ENCODE measurements at regions not wholly inside any gene's neighbourhood (a gene's known extent, or its start where the extent isn't known, plus 50 kb on each side); places are given as distances from the start of the nearest gene placed in this dataset.

- Histone ChIP-seq H3K79me2 (ENCODE audit: insufficient read depth, low read length) (no peaks in the 10 kb centered on the region), H4K20me1 (ENCODE audit: insufficient read depth, low read length) (no peaks in the 10 kb centered on the region), H3K4me1 (ENCODE audit: insufficient read depth, low read length) (no peaks in the 10 kb centered on the region), H3K36me3 (ENCODE audit: insufficient read depth, low read length) (no peaks in the 10 kb centered on the region), H3K4me3 (ENCODE audit: insufficient read depth, low read length) (no peak overlapping the region), H3K27ac (ENCODE audit: low read depth, low read length) (no peak overlapping the region), H3K4me2 (ENCODE audit: insufficient read depth, low read length) (no peak overlapping the region), H3K27me3 (ENCODE audit: insufficient read depth, low read length) (no peaks in the 10 kb centered on the region), H3K9me3 (ENCODE audit: low read depth, low read length) (no peaks in the 10 kb centered on the region), H2AFZ (ENCODE audit: low read length) (no peak overlapping the region)
- no peak for TF ChIP-seq CTCF (IDR thresholded peaks at IDR 0.05; ENCODE audit: extremely low read depth, low read depth, low read length)
- DNase-seq (ENCODE audit: insufficient read length, low spot score, missing footprints): no peak
Measured at GRCh38 chr6:23212398-23212797, 643.0 kb downstream of the HDGFL1 start.

GRCh38 chr6:23213193-23213592, 643.8 kb downstream of the HDGFL1 start:
- H2AFZ ChIP-seq (ENCODE audit: low read length): no peak overlapping the region
- no peaks in the 10 kb centered on the region for H3K79me2 ChIP-seq (ENCODE audit: insufficient read depth, low read length)
- no peak overlapping the region for H3K4me2 ChIP-seq (ENCODE audit: insufficient read depth, low read length)
- no peaks in the 10 kb centered on the region for H3K4me1 ChIP-seq (ENCODE audit: insufficient read depth, low read length)
- H3K27ac ChIP-seq (ENCODE audit: low read depth, low read length): no peak overlapping the region
- H4K20me1 ChIP-seq (ENCODE audit: insufficient read depth, low read length): no peaks in the 10 kb centered on the region
- H3K9me3 ChIP-seq (ENCODE audit: low read depth, low read length): no peaks in the 10 kb centered on the region
- no peaks in the 10 kb centered on the region for H3K27me3 ChIP-seq (ENCODE audit: insufficient read depth, low read length)
- TF ChIP-seq CTCF (IDR thresholded peaks at IDR 0.05; ENCODE audit: extremely low read depth, low read depth, low read length): no peak
- H3K36me3 ChIP-seq (ENCODE audit: insufficient read depth, low read length): no peaks in the 10 kb centered on the region
- H3K4me3 ChIP-seq (ENCODE audit: insufficient read depth, low read length): no peak overlapping the region
- no peak for DNase-seq (ENCODE audit: insufficient read length, low spot score, missing footprints)

DNA sequence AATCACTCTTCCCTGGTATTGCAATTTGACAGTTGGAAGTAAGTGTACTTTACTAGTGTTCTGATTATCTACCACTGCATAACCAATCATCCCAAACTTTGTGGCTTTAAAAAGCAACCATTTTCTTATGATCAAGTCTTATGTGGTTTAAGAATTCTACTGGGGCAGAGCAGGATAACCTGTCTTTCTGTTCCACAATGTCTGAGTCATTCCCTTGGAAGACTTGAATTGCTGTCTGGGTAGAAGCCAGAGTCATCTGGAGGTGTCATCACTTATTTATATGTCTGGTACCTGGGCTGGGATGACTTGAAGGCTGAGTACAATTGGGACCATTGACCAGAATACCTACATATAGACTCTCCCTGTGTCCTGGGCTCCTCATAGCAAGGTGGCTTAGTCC, 644.3 kb downstream of the HDGFL1 start:
- TF ChIP-seq CTCF (IDR thresholded peaks at IDR 0.05; ENCODE audit: extremely low read depth, low read depth, low read length): no peak
- H3K9me3 ChIP-seq (ENCODE audit: low read depth, low read length): no peaks in the 10 kb centered on the region
- H3K27ac ChIP-seq (ENCODE audit: low read depth, low read length): no peak overlapping the region
- no peaks in the 10 kb centered on the region for H3K4me1 ChIP-seq (ENCODE audit: insufficient read depth, low read length)
- H4K20me1 ChIP-seq (ENCODE audit: insufficient read depth, low read length): no peaks in the 10 kb centered on the region
- H3K4me3 ChIP-seq (ENCODE audit: insufficient read depth, low read length): no peak overlapping the region
- no peak overlapping the region for H2AFZ ChIP-seq (ENCODE audit: low read length)
- DNase-seq (ENCODE audit: insufficient read length, low spot score, missing footprints): no peak
- H3K27me3 ChIP-seq (ENCODE audit: insufficient read depth, low read length): no peaks in the 10 kb centered on the region
- H3K4me2 ChIP-seq (ENCODE audit: insufficient read depth, low read length): no peak overlapping the region
- no peaks in the 10 kb centered on the region for H3K36me3 ChIP-seq (ENCODE audit: insufficient read depth, low read length)
- no peaks in the 10 kb centered on the region for H3K79me2 ChIP-seq (ENCODE audit: insufficient read depth, low read length)

- Histone ChIP-seq H3K4me2 (ENCODE audit: insufficient read depth, low read length) (no peak overlapping the region), H2AFZ (ENCODE audit: low read length) (no peak overlapping the region), H3K4me3 (ENCODE audit: insufficient read depth, low read length) (no peak overlapping the region), H3K4me1 (ENCODE audit: insufficient read depth, low read length) (no peaks in the 10 kb centered on the region), H3K9me3 (ENCODE audit: low read depth, low read length) (no peaks in the 10 kb centered on the region), H3K27me3 (ENCODE audit: insufficient read depth, low read length) (no peaks in the 10 kb centered on the region), H3K36me3 (ENCODE audit: insufficient read depth, low read length) (no peaks in the 10 kb centered on the region), H4K20me1 (ENCODE audit: insufficient read depth, low read length) (no peaks in the 10 kb centered on the region), H3K27ac (ENCODE audit: low read depth, low read length) (no peak overlapping the region), H3K79me2 (ENCODE audit: insufficient read depth, low read length) (no peaks in the 10 kb centered on the region)
- no peak for DNase-seq (ENCODE audit: insufficient read length, low spot score, missing footprints)
- no peak for TF ChIP-seq CTCF (IDR thresholded peaks at IDR 0.05; ENCODE audit: extremely low read depth, low read depth, low read length)
Measured at GRCh38 chr6:23218751-23219150, 649.4 kb downstream of the HDGFL1 start.

Measured in osteoblast (primary cell).